ENCODE measurements at regions not wholly inside any gene's neighbourhood (a gene's known extent, or its start where the extent isn't known, plus 50 kb on each side); places are given as distances from the start of the nearest gene placed in this dataset.

DNA sequence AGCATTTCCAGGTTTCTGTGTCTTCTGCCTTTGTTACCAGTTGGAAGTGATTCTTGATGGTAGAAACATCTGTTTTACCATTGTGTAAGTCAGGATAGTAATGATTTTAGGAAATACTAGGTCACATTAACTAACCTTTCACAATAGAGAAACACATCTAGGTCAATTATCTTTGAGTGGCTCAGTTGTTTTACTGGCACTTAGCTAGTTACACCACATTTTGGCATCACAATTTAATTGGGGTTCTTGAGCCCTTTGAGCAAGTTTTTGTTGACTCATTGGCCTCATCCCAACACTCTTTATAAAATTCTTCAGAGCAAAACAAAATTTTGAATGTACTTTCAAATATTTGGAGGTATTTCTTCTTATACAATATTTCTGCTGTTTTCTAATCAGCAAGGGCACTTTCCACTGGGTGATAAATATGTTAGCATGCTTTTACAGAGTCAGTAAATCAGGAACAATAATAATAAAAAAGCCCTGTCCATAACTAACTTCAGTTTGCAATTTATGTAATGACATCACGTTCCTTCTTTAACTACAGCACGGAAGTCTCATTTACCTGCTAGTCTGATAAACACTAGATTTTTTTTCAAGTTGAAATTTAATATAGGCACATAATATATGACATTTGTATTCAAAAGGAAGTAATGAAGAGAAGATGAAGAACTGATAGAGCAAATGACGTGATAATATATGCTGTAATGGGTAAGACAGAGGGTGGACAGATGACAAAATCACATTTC, 64.8 kb upstream of the GK2 start:
- no peaks in the 10 kb centered on the region for H3K27me3 ChIP-seq (ENCODE audit: control insufficient read depth in 2 of 2, insufficient read depth in 2 of 2, low read length in 2 of 2)
- no peaks in the 10 kb centered on the region for H4K20me1 ChIP-seq (replicated peaks; ENCODE audit: control insufficient read depth, extremely low read depth, insufficient read depth, low read length)
- POLR2A ChIA-PET, result no interaction called here
- H3K36me3 ChIP-seq (ENCODE audit: control insufficient read depth in 2 of 2, extremely low read depth in 1 of 2, insufficient read depth in 2 of 2, low read length in 2 of 2), result no peaks in the 10 kb centered on the region
- H3K4me1 ChIP-seq (ENCODE audit: control insufficient read depth, extremely low read depth, insufficient read depth, low read length), result no peaks in the 10 kb centered on the region
- H3K9ac ChIP-seq (replicated peaks; ENCODE audit: extremely low read depth, insufficient read depth, low read length), result no peak overlapping the region
- no peak overlapping the region for H3K27ac ChIP-seq (ENCODE audit: insufficient read depth, low read depth, low read length)
- CTCF ChIA-PET, result no interaction called here
- no peaks in the 10 kb centered on the region for H3K9me1 ChIP-seq (replicated peaks; ENCODE audit: control insufficient read depth, extremely low read depth, insufficient read depth, low read length)
- H3K4me3 ChIP-seq (replicated peaks in 1 of 3; ENCODE audit: insufficient read depth in 1 of 3, low read depth in 1 of 3, low read length in 3 of 3), result no peak overlapping the region
- no peak for FAIRE-seq
- no peak overlapping the region for H2AFZ ChIP-seq (ENCODE audit: low read depth, low read length)
- TF ChIP-seq FOS (IDR thresholded peaks at IDR 0.05; ENCODE audit: borderline replicate concordance, insufficient read depth, low read length), result no peak
- no peak for TF ChIP-seq MYC (IDR thresholded peaks at IDR 0.05; ENCODE audit: low read depth, low read length)
- no peak for TF ChIP-seq POLR2A (IDR thresholded peaks at IDR 0.05; ENCODE audit: low read depth, low read length)
- dilution Hi-C loops (cut with MboI; ENCODE audit: extremely low pct_ligation_motif_present, low sequenced_read_pairs), result no loop called here
- no peaks in the 10 kb centered on the region for H3K79me2 ChIP-seq (ENCODE audit: control insufficient read depth, insufficient read depth, low read length)
- H3K4me2 ChIP-seq (ENCODE audit: insufficient read depth, low read length), result no peak overlapping the region
- no peaks in the 10 kb centered on the region for H3K9me3 ChIP-seq (replicated peaks; ENCODE audit: control insufficient read depth, insufficient read depth, low read length)
- no peak for DNase-seq (ENCODE audit: low read depth, low spot score)
- intact Hi-C loops (cut with micrococcal nuclease), result no loop called here
- BruUV-seq (replicated peaks), result no TSS peak

DNA sequence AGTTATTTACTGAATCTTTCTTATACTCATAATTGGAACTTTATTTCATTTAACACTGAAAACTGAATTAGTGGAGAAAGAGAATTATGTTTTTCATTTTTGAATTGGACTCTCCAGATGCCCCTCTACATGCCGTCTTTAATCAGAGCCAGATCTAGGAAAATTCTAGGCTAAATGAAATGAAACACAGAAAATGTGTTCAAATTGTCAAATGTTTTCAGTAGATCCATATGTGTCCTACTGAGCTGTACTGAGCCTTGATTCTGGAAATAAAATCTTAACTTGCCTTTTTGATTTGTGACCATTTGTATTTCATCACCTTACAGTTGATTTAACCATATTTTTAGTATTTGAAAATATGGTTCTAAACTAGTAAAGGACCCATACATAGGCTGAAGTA, 64.0 kb upstream of the GK2 start:
- ChIA-PET POLR2A (no interaction called here), CTCF (no interaction called here)
- H3K4me1 ChIP-seq (ENCODE audit: control insufficient read depth, extremely low read depth, insufficient read depth, low read length), result no peaks in the 10 kb centered on the region
- dilution Hi-C loops (cut with MboI; ENCODE audit: extremely low pct_ligation_motif_present, low sequenced_read_pairs), result no loop called here
- intact Hi-C loops (cut with micrococcal nuclease), result no loop called here
- no peaks in the 10 kb centered on the region for H3K9me3 ChIP-seq (replicated peaks; ENCODE audit: control insufficient read depth, insufficient read depth, low read length)
- FAIRE-seq, result no peak
- H3K27ac ChIP-seq (ENCODE audit: insufficient read depth, low read depth, low read length), result no peak overlapping the region
- H4K20me1 ChIP-seq (replicated peaks; ENCODE audit: control insufficient read depth, extremely low read depth, insufficient read depth, low read length), result no peaks in the 10 kb centered on the region
- no TSS peak for BruUV-seq (replicated peaks)
- TF ChIP-seq GATA2 (IDR thresholded peaks at IDR 0.05; ENCODE audit: insufficient read depth, insufficient read length, low read depth, low read length) (no peak), POLR2AphosphoS5 (IDR thresholded peaks at IDR 0.05; ENCODE audit: insufficient read depth, low read depth, low read length) (no peak), MYC (IDR thresholded peaks at IDR 0.05; ENCODE audit: low read depth, low read length) (no peak), FOS (IDR thresholded peaks at IDR 0.05; ENCODE audit: borderline replicate concordance, insufficient read depth, low read length) (no peak), JUN (IDR thresholded peaks at IDR 0.05; ENCODE audit: borderline replicate concordance, insufficient read depth, insufficient read length, low read depth) (no peak), POLR2A (IDR thresholded peaks at IDR 0.05; ENCODE audit: low read depth, low read length) (no peak), EZH2 (IDR thresholded peaks at IDR 0.05; ENCODE audit: borderline replicate concordance, low read depth, low read length, severe bottlenecking) (no peak)
- TF ChIP-seq, protein P1, sequence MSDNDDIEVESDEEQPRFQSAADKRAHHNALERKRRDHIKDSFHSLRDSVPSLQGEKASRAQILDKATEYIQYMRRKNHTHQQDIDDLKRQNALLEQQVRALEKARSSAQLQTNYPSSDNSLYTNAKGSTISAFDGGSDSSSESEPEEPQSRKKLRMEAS (IDR thresholded peaks at IDR 0.05; ENCODE audit: insufficient read depth, insufficient read length), result no peak
- TF ChIP-seq, protein P2, sequence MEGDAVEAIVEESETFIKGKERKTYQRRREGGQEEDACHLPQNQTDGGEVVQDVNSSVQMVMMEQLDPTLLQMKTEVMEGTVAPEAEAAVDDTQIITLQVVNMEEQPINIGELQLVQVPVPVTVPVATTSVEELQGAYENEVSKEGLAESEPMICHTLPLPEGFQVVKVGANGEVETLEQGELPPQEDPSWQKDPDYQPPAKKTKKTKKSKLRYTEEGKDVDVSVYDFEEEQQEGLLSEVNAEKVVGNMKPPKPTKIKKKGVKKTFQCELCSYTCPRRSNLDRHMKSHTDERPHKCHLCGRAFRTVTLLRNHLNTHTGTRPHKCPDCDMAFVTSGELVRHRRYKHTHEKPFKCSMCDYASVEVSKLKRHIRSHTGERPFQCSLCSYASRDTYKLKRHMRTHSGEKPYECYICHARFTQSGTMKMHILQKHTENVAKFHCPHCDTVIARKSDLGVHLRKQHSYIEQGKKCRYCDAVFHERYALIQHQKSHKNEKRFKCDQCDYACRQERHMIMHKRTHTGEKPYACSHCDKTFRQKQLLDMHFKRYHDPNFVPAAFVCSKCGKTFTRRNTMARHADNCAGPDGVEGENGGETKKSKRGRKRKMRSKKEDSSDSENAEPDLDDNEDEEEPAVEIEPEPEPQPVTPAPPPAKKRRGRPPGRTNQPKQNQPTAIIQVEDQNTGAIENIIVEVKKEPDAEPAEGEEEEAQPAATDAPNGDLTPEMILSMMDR (IDR thresholded peaks at IDR 0.05; ENCODE audit: extremely low read depth in 1 of 2, insufficient read depth in 1 of 2, low read depth in 1 of 2, low read length in 2 of 2), result no peak
- DNase-seq (ENCODE audit: low read depth, low spot score), result no peak
- no peaks in the 10 kb centered on the region for H3K79me2 ChIP-seq (ENCODE audit: control insufficient read depth, insufficient read depth, low read length)
- H3K4me3 ChIP-seq (replicated peaks in 1 of 3; ENCODE audit: insufficient read depth in 1 of 3, low read depth in 1 of 3, low read length in 3 of 3), result no peak overlapping the region
- no peaks in the 10 kb centered on the region for H3K36me3 ChIP-seq (ENCODE audit: control insufficient read depth in 2 of 2, extremely low read depth in 1 of 2, insufficient read depth in 2 of 2, low read length in 2 of 2)
- no peak overlapping the region for H3K4me2 ChIP-seq (ENCODE audit: insufficient read depth, low read length)
- H3K27me3 ChIP-seq (ENCODE audit: control insufficient read depth in 2 of 2, insufficient read depth in 2 of 2, low read length in 2 of 2), result no peaks in the 10 kb centered on the region
- no peaks in the 10 kb centered on the region for H3K9me1 ChIP-seq (replicated peaks; ENCODE audit: control insufficient read depth, extremely low read depth, insufficient read depth, low read length)
- no peak overlapping the region for H3K9ac ChIP-seq (replicated peaks; ENCODE audit: extremely low read depth, insufficient read depth, low read length)
- H2AFZ ChIP-seq (ENCODE audit: low read depth, low read length), result no peak overlapping the region
